ENCODE measurements at regions not wholly inside any gene's neighbourhood (a gene's known extent, or its start where the extent isn't known, plus 50 kb on each side); places are given as distances from the start of the nearest gene placed in this dataset.

- TF ChIP-seq TARDBP (IDR thresholded peaks at IDR 0.05), result no peak
- TF ChIP-seq SP1 (IDR thresholded peaks at IDR 0.05), result no peak
- no peak for TF ChIP-seq ARNT (IDR thresholded peaks at IDR 0.05)
Observed at GRCh38 chr14:61186341-61187195, 94.6 kb downstream of the TMEM30B start.

Data from HEK293T (cell line).